Kidney (tissue), 13 donors: ENCODE measurements at regions not wholly inside any gene's neighbourhood (a gene's known extent, or its start where the extent isn't known, plus 50 kb on each side); places are given as distances from the start of the nearest gene placed in this dataset.

ENCODE experiments used
- DNase-seq, 5 donors: peaks; one replicate each; pipeline ENCODE4 v3.0.0-alpha.2; 2013 to 2020
- FAIRE-seq: peaks from 2 replicates; lab custom pipeline; 2012; peaks lifted over from hg19 to GRCh38; lab: Jason Lieb, UNC
- H3K27ac ChIP-seq, 2 donors: one replicate each; pipeline ENCODE4 v1.7.0; 2013; ENCODE audit warnings: low read depth in 2 of 2, low read length in 2 of 2, inconsistent platforms in 1 of 2
- H3K27me3 ChIP-seq: one replicate; pipeline ENCODE4 v1.7.1; 2013; ENCODE audit warnings: low read length, inconsistent platforms; ENCODE audit not compliant: control insufficient read depth, insufficient read depth
- H3K36me3 ChIP-seq, 3 donors: one replicate each; pipeline versions ENCODE4 v1.7.0 to v1.7.1; 2013; ENCODE audit warnings: low read length in 3 of 3, control low read depth in 1 of 3, inconsistent platforms in 1 of 3; ENCODE audit not compliant: insufficient read depth in 3 of 3, control insufficient read depth in 2 of 3
- H3K4me1 ChIP-seq, 3 donors: one replicate each; pipeline versions ENCODE4 v1.7.0 to v1.7.1; 2013; ENCODE audit warnings: low read length in 3 of 3, inconsistent platforms in 1 of 3, low read depth in 1 of 3; ENCODE audit not compliant: control insufficient read depth in 2 of 3, insufficient read depth in 2 of 3
- H3K4me3 ChIP-seq, 3 donors: one replicate each; pipeline versions ENCODE4 v1.7.0 to v1.8.1; 2013; ENCODE audit warnings: low read length in 3 of 3, control low read depth in 1 of 3, inconsistent platforms in 1 of 3
- H3K9ac ChIP-seq, 3 donors: one replicate each; pipeline versions ENCODE4 v1.7.0 to v1.7.1; 2013; ENCODE audit warnings: low read length in 3 of 3, control low read depth in 1 of 3, inconsistent platforms in 1 of 3
- H3K9me3 ChIP-seq, 3 donors: one replicate each; pipeline versions ENCODE4 v1.7.0 to v1.7.1; 2013; ENCODE audit warnings: low read length in 3 of 3, control low read depth in 1 of 3, inconsistent platforms in 1 of 3; ENCODE audit not compliant: control insufficient read depth in 2 of 3, insufficient read depth in 1 of 3
- CTCF ChIP-seq: IDR thresholded peaks from 3 replicates; pipeline ENCODE4 v1.5.1; 2012; ENCODE audit warnings: mild to moderate bottlenecking, moderate library complexity, borderline replicate concordance; ENCODE audit not compliant: insufficient read depth; ENCODE audit errors: extremely low read depth
- intact Hi-C: fragments of 100-400 bp; cut with DNase I; formaldehyde crosslinking; loops from one replicate; pipeline ENCODE4 v1.11.1; 2022
- donor health status: control.
- donor health status: control.
- donor health status: control.
- donor health status: control.
- donor health status: control.
- donor health status: DM: yes; HTN: yes; CAD: no.
- donor health status: Normal renal cell carcinoma (clear cell type).

DNA sequence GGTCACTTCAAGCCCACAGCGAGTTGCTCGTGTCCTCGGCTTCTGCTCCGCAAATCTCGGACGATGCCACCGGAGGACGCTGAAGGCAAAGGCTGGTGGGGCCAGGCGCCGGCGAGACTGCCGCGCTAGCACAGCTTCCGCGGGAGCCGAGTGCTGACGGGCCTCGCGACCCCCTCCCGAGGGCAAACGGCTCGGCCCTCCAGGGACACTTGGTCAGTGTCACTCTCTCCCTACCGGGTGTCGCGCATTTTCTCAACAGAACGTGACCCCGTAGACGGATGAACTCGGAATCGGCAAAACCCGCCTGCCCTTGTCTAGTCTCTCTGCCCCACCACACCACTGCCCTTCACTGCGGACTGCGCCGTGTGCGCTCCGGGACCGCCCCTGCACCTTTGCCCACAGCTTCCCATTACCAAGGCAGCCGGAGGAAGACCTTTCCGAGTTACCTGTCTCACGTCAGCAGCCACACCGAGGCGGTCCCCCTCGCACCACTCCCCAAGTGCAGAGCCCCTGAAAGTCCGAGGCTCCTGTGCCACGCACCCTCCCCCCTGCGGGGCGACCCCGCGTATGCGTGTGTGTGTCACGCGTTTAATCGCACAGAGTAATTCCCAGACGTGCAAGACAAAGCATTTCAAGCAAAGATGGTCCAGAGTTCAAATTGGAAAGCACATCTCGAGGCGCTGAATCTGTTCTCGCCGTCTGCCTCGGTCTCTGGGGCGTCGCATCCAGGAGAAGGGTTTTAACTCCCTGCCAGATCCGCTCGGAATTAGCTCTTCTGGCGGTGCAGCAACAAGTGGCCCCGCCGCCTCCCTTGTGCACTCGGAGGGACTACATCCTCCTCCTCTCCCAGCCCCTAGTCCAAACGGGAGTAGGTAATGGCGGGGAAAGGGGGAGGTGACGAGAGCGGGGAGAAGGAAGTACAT is 245.0 kb upstream of the TOPAZ1 start:
- Histone ChIP-seq H3K9me3 (peaks cover 0 to 8% (median 0%) of the 10 kb centered on the region in 3 donors), H3K27me3 (peaks cover 50% of the 10 kb centered on the region), H3K4me3 (peak overlapping the region in 2 of 3 donors; percentile 60 to 64), H3K4me1 (peaks cover 0 to 31% (median 0%) of the 10 kb centered on the region in 3 donors), H3K9ac (peak overlapping the region in 1 of 3 donors; percentile 19), H3K36me3 (no peaks in the 10 kb centered on the region), H3K27ac (no peak overlapping the region)
- TF ChIP-seq CTCF: peak; percentile 35
- intact Hi-C loops: no loop called here
- FAIRE-seq (no peak), DNase-seq (peak in 4 of 5 donors; percentile 62 to 70 (median 66))

DNA sequence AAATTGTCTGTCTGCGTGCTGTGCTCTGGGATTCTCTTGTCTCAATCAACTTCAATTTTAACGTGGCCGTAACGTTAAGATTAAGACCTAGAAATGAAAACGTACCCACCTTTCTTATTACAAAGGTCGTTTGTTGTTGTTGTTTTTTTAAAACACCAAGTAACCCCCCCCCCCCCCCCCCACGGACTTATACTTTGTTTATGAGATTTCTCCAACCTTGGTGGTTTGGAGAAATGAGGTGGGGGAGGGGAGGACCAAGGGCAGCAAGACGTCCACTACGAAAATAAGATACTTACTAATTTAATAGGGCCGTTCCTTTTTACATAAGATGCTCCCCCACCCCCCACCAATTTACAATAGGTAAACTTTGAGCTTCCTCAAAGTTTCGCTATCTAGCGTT is 244.4 kb upstream of the TOPAZ1 start:
- peaks cover 50% of the 10 kb centered on the region for H3K27me3 ChIP-seq
- H3K36me3 ChIP-seq: no peaks in the 10 kb centered on the region
- intact Hi-C loops: no loop called here
- H3K27ac ChIP-seq: no peak overlapping the region
- H3K4me3 ChIP-seq: peak overlapping the region in 2 of 3 donors; percentile 60 to 64
- H3K9ac ChIP-seq: no peak overlapping the region
- peaks cover 0 to 31% (median 0%) of the 10 kb centered on the region in 3 donors for H3K4me1 ChIP-seq
- TF ChIP-seq CTCF: no peak
- FAIRE-seq: no peak
- H3K9me3 ChIP-seq: peaks cover 0 to 8% (median 0%) of the 10 kb centered on the region in 3 donors
- DNase-seq: peak in 1 of 5 donors; percentile 57

- intact Hi-C loops: no loop called here
Observed at GRCh38 chr3:43997788-43998369, 243.8 kb upstream of the TOPAZ1 start.

More at GRCh38 chr3:43997788-43998369, 243.8 kb upstream of the TOPAZ1 start:
- peaks cover 51% of the 10 kb centered on the region for H3K27me3 ChIP-seq
- H3K36me3 ChIP-seq: no peaks in the 10 kb centered on the region
- DNase-seq (peak in 3 of 5 donors; percentile 32 to 50 (median 39)), FAIRE-seq (no peak)
- H3K27ac ChIP-seq: no peak overlapping the region
- H3K4me3 ChIP-seq: peak overlapping the region in 2 of 3 donors; percentile 25 to 62
- peaks cover 0 to 31% (median 0%) of the 10 kb centered on the region in 3 donors for H3K4me1 ChIP-seq
- no peak for TF ChIP-seq CTCF
- peaks cover 0 to 8% (median 0%) of the 10 kb centered on the region in 3 donors for H3K9me3 ChIP-seq
- no peak overlapping the region for H3K9ac ChIP-seq
